ENCODE measurements at regions not wholly inside any gene's neighbourhood (a gene's known extent, or its start where the extent isn't known, plus 50 kb on each side); places are given as distances from the start of the nearest gene placed in this dataset.

GRCh38 chr9:73259086-73259696, 107.5 kb downstream of the ANXA1 start:
- TF ChIP-seq RFX5 (IDR thresholded peaks at IDR 0.05; ENCODE audit: low read depth, low read length) (no peak), CTCF (conservative IDR thresholded peaks at IDR 0.05; ENCODE audit: low read depth, low read length) (no peak), POLR2A (IDR thresholded peaks at IDR 0.05; ENCODE audit: low read depth, low read length) (no peak), MXI1 (IDR thresholded peaks at IDR 0.05; ENCODE audit: borderline replicate concordance, low read depth, low read length) (no peak)

Data from IMR-90 (cell line).